WERI-Rb-1 (cell line): ENCODE measurements at regions not wholly inside any gene's neighbourhood (a gene's known extent, or its start where the extent isn't known, plus 50 kb on each side); places are given as distances from the start of the nearest gene placed in this dataset.

ENCODE experiments used
- DNase-seq: peaks from one replicate; pipeline ENCODE4 v3.0.0-alpha.2; 2020
- H3K27ac ChIP-seq: fragments of 250-450 bp; sonication (Bioruptor Pico); 2 replicates; pipeline ENCODE4 v1.5.1; 2020; ENCODE audit warnings: mild to moderate bottlenecking, moderate library complexity
- H3K27me3 ChIP-seq: fragments of 250-450 bp; sonication (Bioruptor Pico); 2 replicates; pipeline ENCODE4 v1.5.1; 2021; ENCODE audit warnings: mild to moderate bottlenecking, low read depth, moderate library complexity; ENCODE audit not compliant: insufficient read depth, severe bottlenecking
- H3K36me3 ChIP-seq: fragments of 250-450 bp; sonication (Bioruptor Pico); 2 replicates; pipeline ENCODE4 v1.5.1; 2020; ENCODE audit warnings: mild to moderate bottlenecking, moderate library complexity
- H3K4me3 ChIP-seq: 2 replicates; pipeline ENCODE4 v1.5.1; 2011; ENCODE audit warnings: low read depth, mild to moderate bottlenecking, control low read depth, low read length
- H3K9me3 ChIP-seq: fragments of 250-450 bp; sonication (Bioruptor Pico); 2 replicates; pipeline ENCODE4 v1.5.1; 2021; ENCODE audit warnings: mild to moderate bottlenecking, moderate library complexity; ENCODE audit not compliant: severe bottlenecking
- CTCF ChIP-seq: IDR thresholded peaks from 2 replicates; pipeline ENCODE4 v1.5.1; 2011; ENCODE audit warnings: low read depth, mild to moderate bottlenecking, control low read depth, inconsistent platforms, low read length

GRCh38 chr18:60007661-60008060, 107.9 kb downstream of the PMAIP1 start:
- no peaks in the 10 kb centered on the region for H3K9me3 ChIP-seq
- no peak overlapping the region for H3K27ac ChIP-seq
- no peak overlapping the region for H3K4me3 ChIP-seq
- no peak for TF ChIP-seq CTCF
- no peaks in the 10 kb centered on the region for H3K36me3 ChIP-seq
- DNase-seq = no peak
- no peaks in the 10 kb centered on the region for H3K27me3 ChIP-seq

DNA sequence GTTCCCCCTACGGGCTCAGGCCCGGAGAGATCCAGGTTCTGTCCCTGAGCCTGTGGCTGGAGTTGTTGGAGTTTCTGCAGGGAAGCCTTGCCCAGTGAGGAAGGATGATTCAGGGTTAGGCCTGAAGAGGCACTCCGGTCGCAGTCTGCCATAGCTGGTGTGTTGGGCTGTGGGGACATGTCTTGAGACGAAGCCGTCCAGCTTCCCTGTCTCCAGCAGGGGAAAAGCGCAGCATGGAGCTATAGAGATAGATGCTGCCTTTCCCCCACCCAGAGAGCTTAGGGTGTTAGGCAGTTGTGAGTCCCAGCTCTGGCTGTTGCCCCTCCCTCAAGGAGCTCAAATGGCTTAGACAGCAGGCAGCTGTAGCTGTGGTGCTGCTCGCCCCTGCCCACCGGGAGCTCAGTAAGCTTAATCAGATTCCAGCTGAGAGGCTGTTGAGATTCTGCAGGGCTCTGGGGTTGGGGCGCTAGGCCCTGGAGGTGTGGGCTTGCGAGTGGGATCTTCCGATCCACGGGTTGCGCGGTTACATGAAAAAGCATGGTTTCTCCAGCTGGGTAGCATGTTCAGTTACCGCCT, 103.9 kb downstream of the PMAIP1 start:
- Histone ChIP-seq H3K9me3 (no peaks in the 10 kb centered on the region), H3K36me3 (no peaks in the 10 kb centered on the region), H3K27me3 (no peaks in the 10 kb centered on the region), H3K27ac (peak overlapping the region; percentile 3; the same call in 1 of the 2 replicates), H3K4me3 (peak overlapping the region; percentile 2)
- peak; percentile 26 for TF ChIP-seq CTCF
- peak; percentile 92 for DNase-seq

- Histone ChIP-seq H3K27me3 (no peaks in the 10 kb centered on the region), H3K4me3 (no peak overlapping the region), H3K27ac (no peak overlapping the region), H3K36me3 (no peaks in the 10 kb centered on the region), H3K9me3 (no peaks in the 10 kb centered on the region)
- DNase-seq = peak; percentile 65
- peak; percentile 83 for TF ChIP-seq CTCF
These were observed 96.7 kb downstream of the PMAIP1 start for GRCh38 chr18:59996370-59996966.

DNA sequence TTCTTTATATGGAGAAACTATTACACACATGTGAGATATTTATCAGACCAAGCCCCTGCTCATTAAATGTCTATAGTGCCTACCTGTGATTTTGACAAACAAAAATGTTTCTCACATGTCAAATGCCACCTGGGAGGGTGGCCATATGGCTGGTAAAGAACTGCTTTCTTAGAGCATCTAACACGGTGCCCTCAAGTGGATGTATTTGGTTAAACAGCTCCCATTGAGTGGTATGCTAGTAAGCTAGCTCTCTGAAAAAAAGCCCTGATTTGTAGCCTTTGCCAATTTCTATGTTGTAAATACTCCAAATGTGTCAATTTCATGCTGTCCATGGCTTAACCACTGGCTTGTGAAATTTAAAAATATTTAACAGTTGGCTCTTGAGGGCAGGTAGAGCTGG, 94.6 kb downstream of the PMAIP1 start:
- TF ChIP-seq CTCF = peak; percentile 33
- no peaks in the 10 kb centered on the region for H3K9me3 ChIP-seq
- no peak overlapping the region for H3K4me3 ChIP-seq
- H3K27me3 ChIP-seq = no peaks in the 10 kb centered on the region
- no peak for DNase-seq
- H3K27ac ChIP-seq = no peak overlapping the region
- no peaks in the 10 kb centered on the region for H3K36me3 ChIP-seq

DNA sequence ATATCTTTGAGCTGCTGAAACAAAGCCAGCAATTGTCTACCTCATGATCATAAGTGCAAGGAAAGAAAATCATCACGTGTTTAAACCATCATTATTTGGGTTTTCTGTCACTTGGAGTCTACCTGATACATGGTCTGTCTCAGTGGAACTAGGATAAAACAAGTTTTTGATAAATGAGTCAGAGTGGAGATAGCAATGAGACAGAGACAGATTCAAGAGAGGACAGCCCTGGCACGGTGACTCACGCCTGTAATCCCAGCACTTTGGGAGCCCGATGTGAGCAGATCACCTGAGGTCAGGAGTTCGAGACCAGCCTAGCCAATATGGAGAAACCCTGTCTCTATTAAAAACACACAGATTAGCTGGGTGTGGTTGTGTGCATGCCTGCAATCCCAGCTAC, 93.8 kb downstream of the PMAIP1 start:
- no peaks in the 10 kb centered on the region for H3K9me3 ChIP-seq
- DNase-seq = no peak
- H3K4me3 ChIP-seq = no peak overlapping the region
- H3K27ac ChIP-seq = no peak overlapping the region
- H3K36me3 ChIP-seq = no peaks in the 10 kb centered on the region
- no peak for TF ChIP-seq CTCF
- no peaks in the 10 kb centered on the region for H3K27me3 ChIP-seq
